ENCODE measurements at regions not wholly inside any gene's neighbourhood (a gene's known extent, or its start where the extent isn't known, plus 50 kb on each side); places are given as distances from the start of the nearest gene placed in this dataset.

- no peak for TF ChIP-seq EZH2 (optimal IDR thresholded peaks at IDR 0.05; ENCODE audit: low read depth, low read length)
- TF ChIP-seq, protein P1, sequence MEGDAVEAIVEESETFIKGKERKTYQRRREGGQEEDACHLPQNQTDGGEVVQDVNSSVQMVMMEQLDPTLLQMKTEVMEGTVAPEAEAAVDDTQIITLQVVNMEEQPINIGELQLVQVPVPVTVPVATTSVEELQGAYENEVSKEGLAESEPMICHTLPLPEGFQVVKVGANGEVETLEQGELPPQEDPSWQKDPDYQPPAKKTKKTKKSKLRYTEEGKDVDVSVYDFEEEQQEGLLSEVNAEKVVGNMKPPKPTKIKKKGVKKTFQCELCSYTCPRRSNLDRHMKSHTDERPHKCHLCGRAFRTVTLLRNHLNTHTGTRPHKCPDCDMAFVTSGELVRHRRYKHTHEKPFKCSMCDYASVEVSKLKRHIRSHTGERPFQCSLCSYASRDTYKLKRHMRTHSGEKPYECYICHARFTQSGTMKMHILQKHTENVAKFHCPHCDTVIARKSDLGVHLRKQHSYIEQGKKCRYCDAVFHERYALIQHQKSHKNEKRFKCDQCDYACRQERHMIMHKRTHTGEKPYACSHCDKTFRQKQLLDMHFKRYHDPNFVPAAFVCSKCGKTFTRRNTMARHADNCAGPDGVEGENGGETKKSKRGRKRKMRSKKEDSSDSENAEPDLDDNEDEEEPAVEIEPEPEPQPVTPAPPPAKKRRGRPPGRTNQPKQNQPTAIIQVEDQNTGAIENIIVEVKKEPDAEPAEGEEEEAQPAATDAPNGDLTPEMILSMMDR (IDR thresholded peaks at IDR 0.05; ENCODE audit: low read length) = no peak
- no peak for TF ChIP-seq EZH2phosphoT487 (IDR thresholded peaks at IDR 0.05; ENCODE audit: low read length)
Observed at GRCh38 chr1:240031009-240031408, 60.7 kb upstream of the FMN2 start.
